GM23338 (cell line): ENCODE measurements at regions not wholly inside any gene's neighbourhood (a gene's known extent, or its start where the extent isn't known, plus 50 kb on each side); places are given as distances from the start of the nearest gene placed in this dataset.

Experiments used
- ATAC-seq: fragments of 200-7000 bp; cut with Tn5 transposase; 3 replicates; pipeline ENCODE4 v1.9.1; 2020
- DNase-seq: peaks from one replicate; pipeline ENCODE4 v3.0.0-alpha.2; 2015; ENCODE audit warnings: low spot score
- H2AFZ ChIP-seq: fragments of 200-600 bp; sonication (generic); 2 replicates; pipeline ENCODE4 v1.8.0; 2016; ENCODE audit warnings: antibody characterized with exemption, mild to moderate bottlenecking, moderate library complexity
- H3F3A ChIP-seq: fragments of 200-600 bp; sonication (generic); replicated peaks from 2 replicates; pipeline ENCODE4 v1.8.0; 2017; ENCODE audit warnings: antibody characterized with exemption, mixed run types, low read depth
- H3K27ac ChIP-seq: fragments of 200-600 bp; sonication (generic); 2 replicates; pipeline ENCODE4 v1.6.1; 2016; ENCODE audit warnings: low read depth
- H3K27me3 ChIP-seq: fragments of 200-600 bp; sonication (generic); 2 replicates; pipeline ENCODE4 v1.8.0; 2016; ENCODE audit warnings: mild to moderate bottlenecking, mixed run types, moderate library complexity; ENCODE audit not compliant: insufficient read depth
- H3K36me3 ChIP-seq: fragments of 200-600 bp; sonication (generic); 2 replicates; pipeline ENCODE4 v1.8.0; 2016; ENCODE audit warnings: mild to moderate bottlenecking; ENCODE audit not compliant: insufficient read depth
- H3K4me1 ChIP-seq: fragments of 200-600 bp; sonication (generic); 2 replicates; pipeline ENCODE4 v1.8.0; 2016; ENCODE audit warnings: mild to moderate bottlenecking, moderate library complexity; ENCODE audit not compliant: insufficient read depth
- H3K4me2 ChIP-seq: fragments of 200-600 bp; sonication (generic); 2 replicates; pipeline ENCODE4 v1.7.1; 2017; ENCODE audit warnings: mixed run types
- H3K4me3 ChIP-seq: fragments of 200-600 bp; sonication (generic); 2 replicates; pipeline ENCODE4 v1.6.1; 2016; ENCODE audit warnings: mixed run types
- H3K79me2 ChIP-seq: fragments of 200-600 bp; sonication (generic); replicated peaks from 2 replicates; pipeline ENCODE4 v1.8.0; 2017; ENCODE audit warnings: mild to moderate bottlenecking; ENCODE audit not compliant: insufficient read depth
- H3K9me2 ChIP-seq: fragments of 200-600 bp; sonication (generic); 2 replicates; pipeline ENCODE4 v1.8.0; 2017; ENCODE audit not compliant: insufficient read depth
- H4K20me1 ChIP-seq: fragments of 200-600 bp; sonication (generic); replicated peaks from 2 replicates; pipeline ENCODE4 v1.8.0; 2017; ENCODE audit warnings: mild to moderate bottlenecking; ENCODE audit not compliant: insufficient read depth
- H3K27ac Mint-ChIP-seq: 2 replicates; pipeline ENCODE4 v1.8.0; 2020; ENCODE audit warnings: inconsistent platforms, mild to moderate bottlenecking, moderate library complexity, mixed read lengths
- H3K27me3 Mint-ChIP-seq: 3 replicates; pipeline ENCODE4 v1.8.0; 2022; ENCODE audit warnings: low read depth, mild to moderate bottlenecking, moderate library complexity, mixed read lengths, inconsistent platforms; ENCODE audit not compliant: insufficient read depth, poor library complexity
- H3K36me3 Mint-ChIP-seq: 3 replicates; pipeline ENCODE4 v1.8.0; 2021; ENCODE audit warnings: low read depth, mild to moderate bottlenecking, inconsistent platforms, moderate library complexity, mixed read lengths
- H3K4me1 Mint-ChIP-seq: 3 replicates; pipeline ENCODE4 v1.8.0; 2020; ENCODE audit warnings: mild to moderate bottlenecking, inconsistent platforms, mixed read lengths
- H3K4me3 Mint-ChIP-seq: 3 replicates; pipeline ENCODE4 v1.8.0; 2021; ENCODE audit warnings: moderate library complexity, mild to moderate bottlenecking, inconsistent platforms, mixed read lengths
- H3K9me3 Mint-ChIP-seq: 3 replicates; pipeline ENCODE4 v1.8.0; 2020; ENCODE audit warnings: moderate library complexity, mild to moderate bottlenecking, inconsistent platforms, mixed read lengths
- CREB1 ChIP-seq: fragments of 250-450 bp; sonication (Bioruptor Pico); IDR thresholded peaks from 2 replicates; pipeline ENCODE4 v1.5.0; 2020; ENCODE audit warnings: low read depth, mild to moderate bottlenecking, moderate library complexity
- EZH2phosphoT487 ChIP-seq: fragments of 200-600 bp; sonication (generic); IDR thresholded peaks from one replicate; pipeline ENCODE4 v1.8.1; 2018; ENCODE audit warnings: antibody characterized with exemption; ENCODE audit not compliant: unreplicated experiment
- POLR2AphosphoS5 ChIP-seq: IDR thresholded peaks from 2 replicates; pipeline ENCODE4 v1.6.1; 2016; ENCODE audit warnings: antibody characterized with exemption, low read depth
- REST ChIP-seq: IDR thresholded peaks from one replicate; pipeline ENCODE4 v1.6.1; 2018; ENCODE audit warnings: antibody characterized with exemption; ENCODE audit not compliant: unreplicated experiment
- STAT1 ChIP-seq: IDR thresholded peaks from one replicate; pipeline ENCODE4 v1.6.1; 2016; ENCODE audit warnings: antibody characterized with exemption; ENCODE audit not compliant: unreplicated experiment
- TF ChIP-seq, protein P1 (sequence below), 2 experiments: fragments of 200-600 bp in 1 of 2; sonication (generic) in 1 of 2; conservative IDR thresholded peaks; 2 replicates each; pipeline versions ENCODE4 v1.5.1 to v1.6.1; 2016 to 2017; ENCODE audit warnings: antibody characterized with exemption in 2 of 2, low read depth in 2 of 2, mild to moderate bottlenecking in 2 of 2, moderate library complexity in 1 of 2

DNA sequence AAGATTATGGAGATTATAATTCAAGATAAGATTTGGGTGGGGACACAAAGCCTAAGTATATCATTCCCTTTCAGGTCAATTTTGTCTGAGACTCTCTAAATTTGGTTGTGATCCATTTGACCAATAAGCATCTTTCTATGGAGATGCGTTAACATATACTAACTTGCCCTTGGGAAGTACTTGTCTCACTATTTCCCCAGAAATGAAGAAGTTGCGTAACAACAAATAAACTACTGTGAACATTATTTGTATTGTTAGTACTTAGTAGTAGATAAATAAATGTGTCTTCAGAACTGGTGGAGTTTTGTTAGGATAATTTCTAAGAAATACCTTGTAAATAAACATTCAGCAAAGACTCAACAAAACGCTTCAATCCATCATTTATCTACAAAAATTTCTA is 127.3 kb upstream of the LYZL2 start (continued):
- TF ChIP-seq, protein P1, sequence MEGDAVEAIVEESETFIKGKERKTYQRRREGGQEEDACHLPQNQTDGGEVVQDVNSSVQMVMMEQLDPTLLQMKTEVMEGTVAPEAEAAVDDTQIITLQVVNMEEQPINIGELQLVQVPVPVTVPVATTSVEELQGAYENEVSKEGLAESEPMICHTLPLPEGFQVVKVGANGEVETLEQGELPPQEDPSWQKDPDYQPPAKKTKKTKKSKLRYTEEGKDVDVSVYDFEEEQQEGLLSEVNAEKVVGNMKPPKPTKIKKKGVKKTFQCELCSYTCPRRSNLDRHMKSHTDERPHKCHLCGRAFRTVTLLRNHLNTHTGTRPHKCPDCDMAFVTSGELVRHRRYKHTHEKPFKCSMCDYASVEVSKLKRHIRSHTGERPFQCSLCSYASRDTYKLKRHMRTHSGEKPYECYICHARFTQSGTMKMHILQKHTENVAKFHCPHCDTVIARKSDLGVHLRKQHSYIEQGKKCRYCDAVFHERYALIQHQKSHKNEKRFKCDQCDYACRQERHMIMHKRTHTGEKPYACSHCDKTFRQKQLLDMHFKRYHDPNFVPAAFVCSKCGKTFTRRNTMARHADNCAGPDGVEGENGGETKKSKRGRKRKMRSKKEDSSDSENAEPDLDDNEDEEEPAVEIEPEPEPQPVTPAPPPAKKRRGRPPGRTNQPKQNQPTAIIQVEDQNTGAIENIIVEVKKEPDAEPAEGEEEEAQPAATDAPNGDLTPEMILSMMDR (conservative IDR thresholded peaks at IDR 0.05; ENCODE audit: low read depth in 2 of 2), result no peak
- no peak for TF ChIP-seq POLR2AphosphoS5

DNA sequence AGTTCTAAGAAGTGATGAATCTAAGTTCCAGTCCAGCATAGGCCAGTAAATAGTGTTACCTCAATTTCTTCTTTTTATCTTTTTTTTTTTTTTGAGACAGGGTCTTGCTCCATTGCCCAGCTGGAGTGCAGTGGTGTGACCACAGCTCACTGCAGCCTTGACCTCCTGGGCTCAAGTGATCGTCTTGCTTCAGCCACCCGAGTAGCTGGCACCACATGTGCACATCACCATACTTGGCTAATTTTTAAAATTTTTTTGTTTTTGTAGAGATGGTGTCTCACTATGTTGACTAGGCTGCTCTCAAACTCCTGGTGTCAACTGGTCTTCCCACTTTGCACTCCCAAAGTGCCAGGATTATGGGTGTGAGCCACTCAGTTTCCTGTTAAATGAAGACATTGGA is 126.6 kb upstream of the LYZL2 start:
- H3K79me2 ChIP-seq, result no peaks in the 10 kb centered on the region
- DNase-seq, result no peak
- H2AFZ ChIP-seq, result no peak overlapping the region
- TF ChIP-seq REST (no peak), CREB1 (CRISPR knock-in tag) (no peak), STAT1 (no peak), POLR2AphosphoS5 (no peak), EZH2phosphoT487 (no peak)
- TF ChIP-seq, protein P1 (conservative IDR thresholded peaks at IDR 0.05; ENCODE audit: low read depth in 2 of 2), result no peak
- Mint-ChIP-seq H3K27ac (no peak overlapping the region), H3K4me3 (no peak overlapping the region), H3K4me1 (0 out of 3 replicates have a peak, but pooled peaks cover 2% of the 10 kb centered on the region), H3K36me3 (no peaks in the 10 kb centered on the region), H3K9me3 (peaks cover 7% of the 10 kb centered on the region), H3K27me3 (peaks cover 5% of the 10 kb centered on the region)
- no peak overlapping the region for H3K4me2 ChIP-seq
- H3K4me1 ChIP-seq, result no peaks in the 10 kb centered on the region
- H3K36me3 ChIP-seq, result no peaks in the 10 kb centered on the region
- H3K27ac ChIP-seq, result no peak overlapping the region
- no peak overlapping the region for H3K4me3 ChIP-seq
- no peaks in the 10 kb centered on the region for H3K27me3 ChIP-seq
- ATAC-seq, result no peak
- no peaks in the 10 kb centered on the region for H3F3A ChIP-seq
- no peaks in the 10 kb centered on the region for H3K9me2 ChIP-seq
- no peaks in the 10 kb centered on the region for H4K20me1 ChIP-seq
